ENCODE measurements at regions not wholly inside any gene's neighbourhood (a gene's known extent, or its start where the extent isn't known, plus 50 kb on each side); places are given as distances from the start of the nearest gene placed in this dataset.

DNA sequence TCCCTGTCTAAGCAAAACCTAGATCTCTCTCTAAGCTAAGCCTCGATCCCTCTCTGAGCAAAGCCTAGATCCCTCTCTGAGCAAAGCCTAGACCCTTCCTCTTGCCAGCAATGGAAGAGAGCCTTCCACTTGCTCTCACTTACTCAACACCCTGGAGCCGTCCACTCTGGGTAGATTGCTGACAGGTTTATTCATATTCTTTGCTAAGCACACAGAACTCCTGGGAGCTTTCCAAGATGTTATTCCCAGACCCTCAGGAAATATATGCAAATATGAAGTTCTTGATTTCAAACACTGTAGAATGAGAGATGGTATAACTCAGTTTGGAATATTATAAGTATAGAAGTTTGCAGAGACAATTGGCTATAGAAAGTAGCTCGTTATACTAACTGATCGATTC, 503.8 kb upstream of the CELF2 start:
- DNase-seq (ENCODE audit: low read depth): no peak

- DNase-seq (ENCODE audit: low read depth): no peak
Observed at GRCh38 chr10:10514797-10515196, 502.9 kb upstream of the CELF2 start.

- no peak for DNase-seq (ENCODE audit: low read depth)
Observed at GRCh38 chr10:10515479-10516204, 502.0 kb upstream of the CELF2 start.

DNA sequence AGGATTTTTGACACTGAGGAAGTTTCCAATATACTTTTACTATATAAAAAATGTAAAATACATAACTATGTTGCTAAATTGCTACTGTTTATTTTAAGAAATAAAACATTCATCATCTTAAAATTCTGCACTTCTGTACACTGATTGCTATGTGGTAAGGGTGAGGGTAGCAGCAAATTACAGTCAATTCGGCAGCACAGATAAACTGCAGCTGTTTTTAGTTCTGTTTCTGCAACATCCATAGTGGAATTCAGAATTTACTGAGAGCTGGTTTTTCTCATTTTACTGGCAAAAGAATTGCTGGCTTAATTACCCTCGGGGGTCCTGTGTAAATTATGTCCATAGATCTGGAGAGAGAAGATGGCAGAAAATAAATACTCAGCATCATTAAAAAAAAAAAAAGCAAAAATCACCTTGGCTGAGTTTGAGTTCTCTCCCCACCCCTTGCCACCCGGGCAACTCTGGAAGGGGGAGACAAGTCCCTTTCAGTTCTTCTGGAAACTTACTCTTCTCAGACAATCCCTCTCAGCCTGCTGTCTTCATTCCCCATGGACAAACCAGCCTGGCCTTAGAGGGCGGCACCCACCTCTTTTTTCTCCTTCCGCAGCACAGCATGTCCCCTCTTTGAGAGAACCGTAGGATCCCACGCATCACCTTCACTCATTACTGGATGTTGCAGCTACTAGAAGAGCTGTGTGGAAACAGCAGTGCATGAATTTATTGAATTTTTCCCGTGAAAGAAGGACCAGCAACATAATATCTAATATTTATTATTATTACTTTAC, 501.1 kb upstream of the CELF2 start:
- DNase-seq (ENCODE audit: low read depth): no peak

- no peak for DNase-seq (ENCODE audit: low read depth)
Observed at GRCh38 chr10:10517866-10518265, 499.8 kb upstream of the CELF2 start.

DNA sequence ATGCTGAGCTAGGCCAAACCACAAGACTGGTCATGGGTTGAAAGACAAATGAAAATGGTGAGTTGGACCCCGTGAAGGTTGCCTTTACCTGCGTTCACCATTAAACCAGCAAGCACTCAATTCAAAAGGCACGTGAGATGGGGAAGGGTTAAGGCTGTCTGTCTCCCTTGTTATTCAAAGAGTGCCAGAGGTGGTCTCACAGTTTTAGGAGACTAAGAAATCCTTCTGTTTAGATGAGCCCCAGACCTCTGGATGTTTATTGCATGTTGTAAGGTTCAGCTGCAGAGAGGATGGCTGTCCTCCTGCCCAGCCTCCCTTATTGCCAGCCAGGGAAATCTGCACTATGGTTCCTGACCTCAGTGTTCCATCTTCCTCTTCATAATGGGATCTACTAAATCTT, 498.0 kb upstream of the CELF2 start:
- no peak for DNase-seq (ENCODE audit: low read depth)

- DNase-seq (ENCODE audit: low read depth): no peak
Observed at GRCh38 chr10:10520491-10521385, 496.9 kb upstream of the CELF2 start.

DNA sequence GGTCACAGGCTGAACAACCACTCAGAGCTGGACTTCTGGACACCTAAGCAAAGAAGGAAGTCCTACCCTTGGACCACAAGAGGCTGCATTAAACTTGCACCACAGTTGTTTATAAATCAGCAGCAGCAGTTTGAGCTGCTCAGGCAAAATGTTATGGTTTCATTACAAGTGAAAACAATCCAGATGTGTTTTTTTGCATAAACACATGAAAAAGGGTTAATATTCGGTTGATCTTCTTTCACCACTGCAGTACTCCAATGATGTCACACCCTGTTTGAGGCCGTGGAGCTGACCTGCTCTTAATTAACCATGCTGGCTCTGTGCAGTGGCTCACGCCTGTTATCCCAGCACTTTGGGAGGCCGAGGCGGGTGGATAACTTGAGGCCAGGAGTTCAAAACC, 490.8 kb upstream of the CELF2 start:
- DNase-seq (ENCODE audit: low read depth): no peak

- no peak for DNase-seq (ENCODE audit: low read depth)
Observed at GRCh38 chr10:10527861-10528562, 489.7 kb upstream of the CELF2 start.

DNA sequence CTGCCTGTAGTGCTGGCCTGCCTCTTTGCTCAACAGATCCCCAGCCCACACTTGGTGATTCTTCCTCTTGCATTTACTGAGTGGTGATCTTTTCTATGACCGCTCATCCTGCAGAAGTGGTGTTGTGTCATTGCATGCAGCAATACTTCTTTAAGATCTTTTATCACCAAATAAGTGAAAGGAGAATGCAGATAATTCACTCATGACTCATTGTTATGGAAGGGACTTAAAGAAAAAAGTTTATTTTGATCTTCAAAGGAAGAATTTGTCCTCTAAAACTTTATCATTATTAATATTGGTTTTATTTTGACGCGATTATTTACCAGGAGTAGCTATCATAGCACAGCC, 489.1 kb upstream of the CELF2 start:
- no peak for DNase-seq (ENCODE audit: low read depth)

DNA sequence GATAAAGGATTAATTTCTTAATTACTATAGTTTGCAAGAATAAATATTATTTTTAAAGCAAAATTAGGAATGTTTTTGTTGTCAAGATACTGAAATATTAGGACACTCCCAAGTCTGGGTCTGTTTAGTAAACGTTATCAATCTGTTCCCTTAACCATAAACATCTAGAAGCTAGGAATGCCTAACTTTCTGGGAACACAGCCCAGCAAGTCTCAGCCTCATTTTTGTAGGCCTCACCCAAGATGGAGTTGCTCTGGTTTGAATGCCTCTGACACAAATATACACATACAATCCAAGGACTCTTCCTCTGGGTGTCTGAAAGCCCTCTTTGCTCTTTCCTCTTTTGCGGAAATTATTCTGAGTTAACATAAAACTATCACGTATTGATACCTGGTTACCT, 487.4 kb upstream of the CELF2 start:
- no peak for DNase-seq (ENCODE audit: low read depth)

- no peak for DNase-seq (ENCODE audit: low read depth)
Observed at GRCh38 chr10:10532236-10532635, 485.4 kb upstream of the CELF2 start.

DNA sequence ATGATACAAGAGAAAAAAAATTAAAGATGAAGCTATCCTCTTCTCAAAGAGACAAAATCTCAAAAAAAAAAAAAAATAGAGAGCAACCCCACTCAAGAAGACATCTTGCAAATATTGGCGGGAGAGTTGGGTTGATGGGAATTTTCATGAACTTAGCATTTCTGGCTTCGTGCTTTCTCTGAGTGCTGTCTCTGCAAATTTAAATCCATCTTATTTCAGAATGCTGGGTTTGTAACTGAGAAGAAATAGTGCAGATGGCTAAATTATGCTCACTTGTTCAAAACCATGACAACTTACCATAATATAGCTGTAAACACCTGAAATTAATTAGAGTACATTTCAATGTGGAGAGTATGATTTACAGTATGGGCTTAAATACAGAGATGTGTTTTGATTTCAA, 484.8 kb upstream of the CELF2 start:
- no peak for DNase-seq (ENCODE audit: low read depth)

GRCh38 chr10:10533437-10533836, 484.2 kb upstream of the CELF2 start:
- no peak for DNase-seq (ENCODE audit: low read depth)

DNA sequence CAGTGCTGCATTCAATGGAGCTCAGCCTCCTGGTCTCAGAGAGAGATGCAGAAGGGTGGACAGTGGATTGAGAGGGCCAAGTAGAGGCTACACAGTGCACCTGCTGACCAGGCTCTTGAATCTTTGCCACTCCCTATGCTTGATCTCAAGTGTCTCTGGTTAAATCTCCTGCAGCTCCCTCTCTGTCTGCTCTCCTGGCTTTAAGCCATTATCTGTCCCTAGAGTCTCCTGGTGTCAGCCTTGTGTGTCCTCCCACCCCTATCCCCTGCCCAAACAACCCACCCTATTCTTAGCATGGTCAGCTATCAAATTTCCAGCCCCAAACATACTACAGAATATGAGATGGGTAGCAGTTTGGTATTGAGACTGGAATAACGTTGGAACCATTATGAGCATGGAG, 479.3 kb upstream of the CELF2 start:
- no peak for DNase-seq (ENCODE audit: low read depth)

DNA sequence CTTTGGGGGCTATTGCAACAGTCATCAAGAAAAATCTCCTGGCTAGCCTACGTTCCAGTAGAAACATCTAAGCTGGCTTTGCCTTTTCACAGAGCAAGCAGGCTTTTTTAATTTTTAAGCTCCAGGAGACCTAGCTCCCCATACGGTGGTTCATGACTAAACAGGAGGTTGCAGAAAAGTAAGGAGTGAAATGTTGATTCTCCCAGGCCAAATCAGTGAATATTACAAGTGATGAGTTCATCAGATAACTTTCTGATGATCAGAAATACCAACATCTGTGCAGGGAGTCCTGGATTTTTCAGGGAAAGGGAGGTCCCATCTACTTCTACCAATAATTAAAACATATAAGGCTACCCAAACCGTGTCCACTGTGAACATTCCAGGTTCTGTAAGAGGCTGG, 477.3 kb upstream of the CELF2 start:
- DNase-seq (ENCODE audit: low read depth): no peak

GRCh38 chr10:10542477-10542876, 475.2 kb upstream of the CELF2 start:
- no peak for DNase-seq (ENCODE audit: low read depth)

- no peak for DNase-seq (ENCODE audit: low read depth)
Observed at GRCh38 chr10:10544890-10545289, 472.8 kb upstream of the CELF2 start.

- no peak for DNase-seq (ENCODE audit: low read depth)
Observed at GRCh38 chr10:10545771-10546170, 471.9 kb upstream of the CELF2 start.

DNA sequence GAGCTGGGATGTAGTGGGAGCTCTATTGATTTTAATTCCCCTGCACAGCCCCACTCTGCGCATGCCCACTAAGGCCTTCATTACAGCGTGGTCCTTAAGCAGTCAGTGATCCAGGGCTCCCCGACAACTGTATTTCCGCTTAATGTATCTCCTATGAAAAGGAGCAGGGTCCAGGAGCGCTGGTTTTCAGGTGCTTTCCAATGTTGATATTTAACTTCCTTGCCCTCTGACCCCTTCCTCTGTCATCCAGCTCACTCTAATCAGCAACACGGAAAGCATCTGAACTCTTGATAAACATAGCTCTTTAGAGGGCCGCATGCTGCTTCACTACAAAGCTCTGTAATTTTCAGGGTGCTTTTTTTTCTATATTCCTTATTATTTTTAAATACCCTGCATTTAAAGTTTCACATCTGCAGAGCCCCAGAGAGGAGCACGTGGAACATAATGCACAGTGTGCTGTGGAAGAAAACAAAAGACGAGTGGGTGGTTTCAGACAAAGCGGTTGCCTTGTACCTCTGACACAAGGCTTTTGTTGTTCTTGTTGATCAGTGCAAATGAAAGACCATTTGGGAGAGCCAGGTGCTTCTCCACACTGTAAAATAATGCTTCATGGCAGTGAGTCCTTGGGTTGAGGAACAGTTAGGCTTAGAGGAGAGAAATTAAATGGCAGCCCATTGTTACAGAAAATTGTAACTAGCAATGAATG, 465.9 kb upstream of the CELF2 start:
- no peak for DNase-seq (ENCODE audit: low read depth)

GRCh38 chr10:10552948-10553347, 464.7 kb upstream of the CELF2 start:
- DNase-seq (ENCODE audit: low read depth): no peak

Data from Daoy (cell line).